Neural cell (in vitro differentiated cells): ENCODE measurements at regions not wholly inside any gene's neighbourhood (a gene's known extent, or its start where the extent isn't known, plus 50 kb on each side); places are given as distances from the start of the nearest gene placed in this dataset.

ENCODE experiments used
- H2AFZ ChIP-seq: fragments of 200-600, 300-800 bp; sonication (generic), shearing (Covaris generic); 2 replicates; pipeline ENCODE4 v1.6.0; 2014; ENCODE audit warnings: low read depth, mild to moderate bottlenecking, antibody characterized with exemption, low read length, moderate library complexity
- H3F3A ChIP-seq: fragments of 200-600 bp; shearing (Covaris generic); 2 replicates; pipeline ENCODE4 v1.6.1; 2016; ENCODE audit warnings: mild to moderate bottlenecking, moderate library complexity, mixed read lengths, antibody characterized with exemption, low read length; ENCODE audit not compliant: insufficient read depth, poor library complexity, severe bottlenecking
- H3K27ac ChIP-seq: fragments of 200-600, 300-800 bp; sonication (generic), shearing (Covaris generic); 2 replicates; pipeline ENCODE4 v1.5.1; 2014; ENCODE audit warnings: mild to moderate bottlenecking, low read length, moderate library complexity
- H3K27me3 ChIP-seq: fragments of 300-800, 200-600 bp; sonication (generic), shearing (Covaris generic); 2 replicates; pipeline ENCODE4 v1.6.0; 2014; ENCODE audit warnings: mild to moderate bottlenecking, low read depth, low read length, moderate library complexity; ENCODE audit not compliant: insufficient read depth
- H3K36me3 ChIP-seq: fragments of 300-800, 200-600 bp; sonication (generic), shearing (Covaris generic); 2 replicates; pipeline ENCODE4 v1.5.1; 2014; ENCODE audit warnings: mild to moderate bottlenecking, antibody characterized with exemption, low read length, moderate library complexity; ENCODE audit not compliant: insufficient read depth
- H3K4me2 ChIP-seq: fragments of 300-800, 200-600 bp; sonication (generic), shearing (Covaris generic); 2 replicates; pipeline ENCODE4 v1.6.0; 2014; ENCODE audit warnings: mild to moderate bottlenecking, low read length
- H3K4me3 ChIP-seq: fragments of 300-800, 200-600 bp; sonication (generic), shearing (Covaris generic); 2 replicates; pipeline ENCODE4 v1.5.1; 2014; ENCODE audit warnings: mild to moderate bottlenecking, low read length, moderate library complexity
- H3K79me2 ChIP-seq: fragments of 200-600 bp; shearing (Covaris generic); replicated peaks from 2 replicates; pipeline ENCODE4 v1.6.0; 2014; ENCODE audit warnings: mild to moderate bottlenecking, low read length, moderate library complexity; ENCODE audit not compliant: insufficient read depth
- H3K9ac ChIP-seq: fragments of 300-800, 200-600 bp; sonication (generic), shearing (Covaris generic); 2 replicates; pipeline ENCODE4 v1.6.1; 2016; ENCODE audit warnings: mild to moderate bottlenecking, low read length, mixed read lengths
- H3K9me2 ChIP-seq: fragments of 200-600 bp; shearing (Covaris generic); 2 replicates; pipeline ENCODE4 v1.6.1; 2016; ENCODE audit warnings: mild to moderate bottlenecking, low read length, mixed read lengths; ENCODE audit not compliant: insufficient read depth
- H3K9me3 ChIP-seq: fragments of 200-600, 300-800 bp; sonication (generic), shearing (Covaris generic); 2 replicates; pipeline ENCODE4 v1.6.1; 2016; ENCODE audit warnings: mild to moderate bottlenecking, mixed run types, low read length, moderate library complexity, mixed read lengths
- H4K20me1 ChIP-seq: fragments of 200-600 bp; shearing (Covaris generic); 2 replicates; pipeline ENCODE4 v1.6.1; 2016; ENCODE audit warnings: mild to moderate bottlenecking, mixed run types; ENCODE audit not compliant: insufficient read depth
- CTCF ChIP-seq: fragments of 450-650 bp; IDR thresholded peaks from 2 replicates; pipeline ENCODE4 v1.5.1; 2014; ENCODE audit warnings: antibody characterized with exemption, mild to moderate bottlenecking, moderate library complexity; ENCODE audit not compliant: poor library complexity, severe bottlenecking
- EP300 ChIP-seq: fragments of 450-650 bp; conservative IDR thresholded peaks from 2 replicates; pipeline ENCODE4 v1.6.1; 2014; ENCODE audit warnings: antibody characterized with exemption, mild to moderate bottlenecking, moderate library complexity; ENCODE audit not compliant: poor library complexity, severe bottlenecking
- EZH2 ChIP-seq: fragments of 200-600, 300-800 bp; shearing (Covaris generic), sonication (generic); IDR thresholded peaks from 2 replicates; pipeline ENCODE4 v1.6.1; 2014; ENCODE audit warnings: antibody characterized with exemption, low read length, borderline replicate concordance, mild to moderate bottlenecking; ENCODE audit not compliant: insufficient read depth, poor library complexity, severe bottlenecking
- MXI1 ChIP-seq: fragments of 450-650 bp; conservative IDR thresholded peaks from 2 replicates; pipeline ENCODE4 v1.6.1; 2014; ENCODE audit warnings: antibody characterized with exemption, mild to moderate bottlenecking; ENCODE audit not compliant: poor library complexity, severe bottlenecking
- POLR2AphosphoS5 ChIP-seq: IDR thresholded peaks from 2 replicates; pipeline ENCODE4 v1.6.1; 2012
- RAD21 ChIP-seq: fragments of 450-650 bp; conservative IDR thresholded peaks from 2 replicates; pipeline ENCODE4 v1.6.1; 2014; ENCODE audit warnings: antibody characterized with exemption, mild to moderate bottlenecking, moderate library complexity
- REST ChIP-seq: IDR thresholded peaks from 2 replicates; pipeline ENCODE4 v1.6.1; 2012; ENCODE audit warnings: borderline replicate concordance
- SMC3 ChIP-seq: fragments of 450-650 bp; conservative IDR thresholded peaks from 2 replicates; pipeline ENCODE4 v1.6.1; 2014; ENCODE audit warnings: antibody characterized with exemption, mild to moderate bottlenecking, moderate library complexity; ENCODE audit not compliant: poor library complexity
- TAF1 ChIP-seq: IDR thresholded peaks from 2 replicates; pipeline ENCODE4 v1.6.1; 2012; ENCODE audit warnings: low read depth

- H4K20me1 ChIP-seq: no peaks in the 10 kb centered on the region
- no peaks in the 10 kb centered on the region for H3F3A ChIP-seq
- no peak overlapping the region for H3K9ac ChIP-seq
- H3K4me2 ChIP-seq: no peak overlapping the region
- H3K9me2 ChIP-seq: no peaks in the 10 kb centered on the region
- H3K27me3 ChIP-seq: no peaks in the 10 kb centered on the region
- no peak overlapping the region for H3K4me3 ChIP-seq
- H3K79me2 ChIP-seq: no peaks in the 10 kb centered on the region
- no peak overlapping the region for H2AFZ ChIP-seq
- no peak overlapping the region for H3K27ac ChIP-seq
- TF ChIP-seq SMC3 (no peak), CTCF (no peak), POLR2AphosphoS5 (no peak), EP300 (no peak), RAD21 (no peak), REST (no peak), TAF1 (no peak), MXI1 (no peak), EZH2 (no peak)
- H3K9me3 ChIP-seq: no peaks in the 10 kb centered on the region
- no peaks in the 10 kb centered on the region for H3K36me3 ChIP-seq
These were observed 851.5 kb downstream of the MAFB start for GRCh38 chr20:39837561-39837960.

GRCh38 chr20:39835130-39835842, 853.8 kb downstream of the MAFB start:
- TF ChIP-seq SMC3: no peak
- TF ChIP-seq POLR2AphosphoS5: no peak
- TF ChIP-seq TAF1: no peak
- no peak for TF ChIP-seq CTCF
- TF ChIP-seq REST: no peak
- TF ChIP-seq RAD21: no peak
- no peak for TF ChIP-seq MXI1
- no peak for TF ChIP-seq EZH2
- Histone ChIP-seq H3K27me3 (no peaks in the 10 kb centered on the region), H3K9me2 (no peaks in the 10 kb centered on the region), H3K9ac (no peak overlapping the region), H3K4me2 (no peak overlapping the region), H4K20me1 (no peaks in the 10 kb centered on the region), H3K79me2 (no peaks in the 10 kb centered on the region), H3F3A (no peaks in the 10 kb centered on the region), H3K4me3 (no peak overlapping the region), H2AFZ (no peak overlapping the region), H3K27ac (no peak overlapping the region), H3K9me3 (no peaks in the 10 kb centered on the region), H3K36me3 (no peaks in the 10 kb centered on the region)
